Lower lobe of right lung (tissue), 2 donors: ENCODE measurements at regions not wholly inside any gene's neighbourhood (a gene's known extent, or its start where the extent isn't known, plus 50 kb on each side); places are given as distances from the start of the nearest gene placed in this dataset.

Experiments
- ATAC-seq, 2 donors: fragments of 200-7000 bp; cut with Tn5 transposase; one replicate each; pipeline ENCODE4 v1.9.1; 2020 to 2022; ENCODE audit warnings: mild to moderate bottlenecking in 2 of 2, moderate library complexity in 2 of 2
- DNase-seq: peaks from one replicate; pipeline ENCODE4 v3.0.0-alpha.2; 2020
- H3K27ac ChIP-seq: fragments of 200-600 bp; one replicate; pipeline ENCODE4 v1.8.0; 2022
- H3K27me3 ChIP-seq: fragments of 200-600 bp; one replicate; pipeline ENCODE4 v1.8.0; 2022; ENCODE audit warnings: low read depth
- H3K36me3 ChIP-seq: fragments of 200-600 bp; one replicate; pipeline ENCODE4 v1.8.0; 2022; ENCODE audit warnings: mild to moderate bottlenecking
- H3K4me1 ChIP-seq: fragments of 200-600 bp; one replicate; pipeline ENCODE4 v1.8.0; 2022
- H3K4me3 ChIP-seq: fragments of 200-600 bp; one replicate; pipeline ENCODE4 v1.8.0; 2022; ENCODE audit warnings: mild to moderate bottlenecking
- H3K9me3 ChIP-seq: fragments of 200-600 bp; one replicate; pipeline ENCODE4 v1.8.0; 2022
- intact Hi-C: fragments of 100-400 bp; cut with DNase I; formaldehyde crosslinking; loops from one replicate; pipeline ENCODE4 v1.11.0; 2022
- TF ChIP-seq, protein P1 (sequence below): fragments of 200-600 bp; IDR thresholded peaks from one replicate; pipeline ENCODE4 v1.8.0; 2022; ENCODE audit warnings: antibody characterized with exemption, mild to moderate bottlenecking
- donor health status: DM: no; HTN: yes; CAD: no; lungs with severe emphysema.

DNA sequence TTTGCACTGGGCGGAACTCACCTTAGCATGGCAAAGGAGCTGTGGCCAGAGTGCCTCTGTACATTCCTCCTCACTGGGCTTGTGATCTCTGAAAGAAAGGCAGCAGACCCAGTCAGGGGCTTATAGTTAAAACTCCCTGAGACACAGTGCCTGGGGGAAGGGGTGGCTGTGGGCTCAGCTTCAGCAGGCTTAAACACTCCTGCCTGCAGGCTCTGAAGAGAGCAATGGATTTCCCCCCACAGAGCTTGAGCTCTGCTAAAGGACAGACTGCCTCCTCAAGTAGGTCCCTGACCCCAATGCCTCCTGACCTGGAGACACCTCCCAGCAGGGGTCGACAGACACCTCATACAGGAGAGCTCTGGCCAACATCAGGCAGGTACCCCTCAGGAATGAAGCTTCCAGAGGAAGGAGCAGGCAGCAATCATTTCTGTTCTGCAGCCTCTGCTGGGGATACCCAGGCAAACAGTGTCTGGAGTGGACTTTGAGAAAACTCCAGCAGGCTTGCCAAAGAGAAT is 327.5 kb upstream of the SLC16A7 start:
- Histone ChIP-seq H3K36me3 (no peaks in the 10 kb centered on the region), H3K27ac (no peak overlapping the region), H3K27me3 (no peaks in the 10 kb centered on the region), H3K4me3 (no peak overlapping the region), H3K4me1 (no peaks in the 10 kb centered on the region), H3K9me3 (no peaks in the 10 kb centered on the region)
- no peak for DNase-seq
- ATAC-seq = no peak
- TF ChIP-seq, protein P1, sequence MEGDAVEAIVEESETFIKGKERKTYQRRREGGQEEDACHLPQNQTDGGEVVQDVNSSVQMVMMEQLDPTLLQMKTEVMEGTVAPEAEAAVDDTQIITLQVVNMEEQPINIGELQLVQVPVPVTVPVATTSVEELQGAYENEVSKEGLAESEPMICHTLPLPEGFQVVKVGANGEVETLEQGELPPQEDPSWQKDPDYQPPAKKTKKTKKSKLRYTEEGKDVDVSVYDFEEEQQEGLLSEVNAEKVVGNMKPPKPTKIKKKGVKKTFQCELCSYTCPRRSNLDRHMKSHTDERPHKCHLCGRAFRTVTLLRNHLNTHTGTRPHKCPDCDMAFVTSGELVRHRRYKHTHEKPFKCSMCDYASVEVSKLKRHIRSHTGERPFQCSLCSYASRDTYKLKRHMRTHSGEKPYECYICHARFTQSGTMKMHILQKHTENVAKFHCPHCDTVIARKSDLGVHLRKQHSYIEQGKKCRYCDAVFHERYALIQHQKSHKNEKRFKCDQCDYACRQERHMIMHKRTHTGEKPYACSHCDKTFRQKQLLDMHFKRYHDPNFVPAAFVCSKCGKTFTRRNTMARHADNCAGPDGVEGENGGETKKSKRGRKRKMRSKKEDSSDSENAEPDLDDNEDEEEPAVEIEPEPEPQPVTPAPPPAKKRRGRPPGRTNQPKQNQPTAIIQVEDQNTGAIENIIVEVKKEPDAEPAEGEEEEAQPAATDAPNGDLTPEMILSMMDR = no peak
- intact Hi-C loops = no loop called here

DNA sequence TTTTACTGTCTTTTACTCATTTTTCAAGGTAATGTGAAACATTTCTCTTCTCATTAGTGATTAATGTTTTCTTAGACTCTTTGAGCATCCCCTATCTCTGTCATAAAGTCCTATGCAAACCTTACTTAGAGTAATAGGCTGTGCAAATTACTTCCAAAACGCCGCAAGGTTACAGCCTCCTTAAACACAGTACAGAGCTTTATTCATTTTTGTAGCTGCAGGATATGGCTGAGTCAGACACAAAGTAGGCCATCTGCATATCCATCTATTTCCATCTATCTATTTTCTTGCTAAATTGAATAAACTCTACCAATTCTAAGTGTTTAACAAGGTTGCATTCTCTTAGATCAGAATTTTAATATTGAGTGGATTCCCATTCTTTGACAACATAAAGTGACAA is 335.6 kb upstream of the SLC16A7 start:
- no peaks in the 10 kb centered on the region for H3K9me3 ChIP-seq
- ATAC-seq (no peak), DNase-seq (no peak)
- H3K27ac ChIP-seq = no peak overlapping the region
- no peaks in the 10 kb centered on the region for H3K4me1 ChIP-seq
- no peak overlapping the region for H3K4me3 ChIP-seq
- TF ChIP-seq, protein P1 = no peak
- H3K36me3 ChIP-seq = no peaks in the 10 kb centered on the region
- intact Hi-C loops = no loop called here
- H3K27me3 ChIP-seq = no peaks in the 10 kb centered on the region

- intact Hi-C loops = no loop called here
Observed at GRCh38 chr12:59252731-59253130, 332.4 kb upstream of the LRIG3 start.

DNA sequence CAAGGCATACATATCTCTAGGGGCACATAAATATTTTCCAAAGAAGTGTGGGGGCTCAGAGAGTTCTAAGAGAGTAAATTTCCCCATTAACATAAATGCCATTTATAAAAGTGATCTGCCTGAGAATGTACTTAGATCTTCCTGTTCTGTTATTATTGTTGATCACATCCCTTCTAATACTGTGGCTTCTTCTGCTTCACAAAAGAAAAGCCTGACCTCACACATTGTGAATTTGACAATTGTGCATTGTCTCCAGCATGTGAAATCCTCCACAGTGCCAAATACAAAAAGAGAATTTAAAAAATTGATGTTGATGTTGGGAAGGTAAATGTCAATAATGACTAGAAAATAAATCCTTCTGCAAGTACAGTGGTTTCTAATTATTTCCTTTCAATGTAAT is 330.5 kb upstream of the LRIG3 start:
- no peak overlapping the region for H3K27ac ChIP-seq
- H3K9me3 ChIP-seq = peaks cover 12% of the 10 kb centered on the region
- ATAC-seq = no peak
- DNase-seq = no peak
- no peak overlapping the region for H3K4me3 ChIP-seq
- H3K36me3 ChIP-seq = no peaks in the 10 kb centered on the region
- intact Hi-C loops = no loop called here
- no peaks in the 10 kb centered on the region for H3K27me3 ChIP-seq
- TF ChIP-seq, protein P1 = no peak
- H3K4me1 ChIP-seq = no peaks in the 10 kb centered on the region

More at GRCh38 chr12:59252731-59253130, 332.4 kb upstream of the LRIG3 start:
- peaks cover 12% of the 10 kb centered on the region for H3K9me3 ChIP-seq
- H3K36me3 ChIP-seq = no peaks in the 10 kb centered on the region
- no peak overlapping the region for H3K27ac ChIP-seq
- ATAC-seq = no peak
- TF ChIP-seq, protein P1 = no peak
- no peaks in the 10 kb centered on the region for H3K27me3 ChIP-seq
- no peak for DNase-seq
- no peak overlapping the region for H3K4me3 ChIP-seq
- no peaks in the 10 kb centered on the region for H3K4me1 ChIP-seq

GRCh38 chr12:59240048-59240447 is 319.7 kb upstream of the LRIG3 start:
- Histone ChIP-seq H3K4me3 (no peak overlapping the region), H3K4me1 (no peaks in the 10 kb centered on the region), H3K27ac (no peak overlapping the region), H3K27me3 (no peaks in the 10 kb centered on the region), H3K36me3 (no peaks in the 10 kb centered on the region), H3K9me3 (no peaks in the 10 kb centered on the region)
- no peak for DNase-seq
- intact Hi-C loops = no loop called here
- ATAC-seq = no peak
- TF ChIP-seq, protein P1 = no peak

DNA sequence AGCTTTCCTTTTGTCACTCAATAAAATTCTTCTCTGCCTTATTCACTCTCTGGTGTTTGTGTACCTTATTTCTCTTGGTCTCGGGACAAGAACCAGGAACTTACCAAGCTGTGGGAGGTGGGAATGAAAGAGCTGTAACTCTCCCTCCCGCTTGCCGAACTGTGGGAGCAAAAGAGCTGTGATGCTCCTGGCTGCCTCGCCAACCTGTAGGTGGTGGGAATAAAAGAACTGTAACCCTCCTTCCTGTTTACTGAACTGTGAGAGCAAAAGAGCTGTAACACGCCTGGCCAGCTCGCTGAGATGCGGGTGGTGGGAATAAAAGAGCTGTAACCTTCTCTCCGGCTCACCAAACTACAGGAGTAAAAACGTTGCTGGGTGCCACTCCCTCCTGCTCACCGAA is 314.1 kb upstream of the LRIG3 start:
- TF ChIP-seq, protein P1 = no peak
- Histone ChIP-seq H3K27ac (no peak overlapping the region), H3K27me3 (no peaks in the 10 kb centered on the region), H3K36me3 (no peaks in the 10 kb centered on the region), H3K4me3 (no peak overlapping the region), H3K9me3 (no peaks in the 10 kb centered on the region), H3K4me1 (no peaks in the 10 kb centered on the region)
- ATAC-seq (no peak), DNase-seq (no peak)
- intact Hi-C loops = no loop called here
